Astrocyte of the cerebellum (primary cell): ENCODE measurements at regions not wholly inside any gene's neighbourhood (a gene's known extent, or its start where the extent isn't known, plus 50 kb on each side); places are given as distances from the start of the nearest gene placed in this dataset.
"Not testable (repeated sequence)": the region's sequence is repeated elsewhere in the genome, so short reads cannot be mapped to it uniquely, and the experiment has no call there.

Experiments
- DNase-seq: peaks from one replicate; pipeline ENCODE4 v3.0.0-alpha.2; 2011; ENCODE audit warnings: low read depth
- H3K4me3 ChIP-seq: 2 replicates; pipeline ENCODE4 v1.5.1; 2011; ENCODE audit warnings: mild to moderate bottlenecking, low read depth, low read length, moderate library complexity
- in situ Hi-C: cut with HindIII; loops from 2 replicates; pipeline ENCODE4 v1.10.0; 2017; ENCODE audit warnings: low sequenced_read_pairs
- TF ChIP-seq, protein P1 (sequence below): IDR thresholded peaks from 2 replicates; pipeline ENCODE4 v1.5.1; 2012; ENCODE audit warnings: low read length, low read depth, moderate library complexity, mild to moderate bottlenecking; ENCODE audit errors: missing control alignments

DNA sequence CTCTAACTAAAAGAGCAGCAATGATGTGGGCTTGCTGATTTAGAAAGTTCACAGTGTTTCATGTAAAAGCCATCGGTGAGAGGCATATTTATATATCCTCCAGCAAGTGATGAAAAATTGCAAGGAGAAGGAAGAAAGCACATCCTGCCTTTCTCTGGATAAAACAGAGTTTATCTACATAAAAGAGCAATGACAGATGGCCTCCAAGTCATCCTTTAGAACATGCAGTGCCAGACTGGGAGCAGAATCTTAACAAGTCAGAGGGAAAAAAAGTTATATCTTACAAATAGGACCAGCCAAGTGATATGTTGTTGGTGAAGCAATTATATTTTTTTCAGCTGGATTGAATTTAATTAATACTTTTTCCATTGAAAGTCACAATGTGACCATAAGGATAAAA is 253.8 kb upstream of the MGMT start:
- TF ChIP-seq, protein P1, sequence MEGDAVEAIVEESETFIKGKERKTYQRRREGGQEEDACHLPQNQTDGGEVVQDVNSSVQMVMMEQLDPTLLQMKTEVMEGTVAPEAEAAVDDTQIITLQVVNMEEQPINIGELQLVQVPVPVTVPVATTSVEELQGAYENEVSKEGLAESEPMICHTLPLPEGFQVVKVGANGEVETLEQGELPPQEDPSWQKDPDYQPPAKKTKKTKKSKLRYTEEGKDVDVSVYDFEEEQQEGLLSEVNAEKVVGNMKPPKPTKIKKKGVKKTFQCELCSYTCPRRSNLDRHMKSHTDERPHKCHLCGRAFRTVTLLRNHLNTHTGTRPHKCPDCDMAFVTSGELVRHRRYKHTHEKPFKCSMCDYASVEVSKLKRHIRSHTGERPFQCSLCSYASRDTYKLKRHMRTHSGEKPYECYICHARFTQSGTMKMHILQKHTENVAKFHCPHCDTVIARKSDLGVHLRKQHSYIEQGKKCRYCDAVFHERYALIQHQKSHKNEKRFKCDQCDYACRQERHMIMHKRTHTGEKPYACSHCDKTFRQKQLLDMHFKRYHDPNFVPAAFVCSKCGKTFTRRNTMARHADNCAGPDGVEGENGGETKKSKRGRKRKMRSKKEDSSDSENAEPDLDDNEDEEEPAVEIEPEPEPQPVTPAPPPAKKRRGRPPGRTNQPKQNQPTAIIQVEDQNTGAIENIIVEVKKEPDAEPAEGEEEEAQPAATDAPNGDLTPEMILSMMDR, result no peak
- H3K4me3 ChIP-seq, result no peak overlapping the region
- in situ Hi-C loops, result no loop called here
- DNase-seq, result no peak

DNA sequence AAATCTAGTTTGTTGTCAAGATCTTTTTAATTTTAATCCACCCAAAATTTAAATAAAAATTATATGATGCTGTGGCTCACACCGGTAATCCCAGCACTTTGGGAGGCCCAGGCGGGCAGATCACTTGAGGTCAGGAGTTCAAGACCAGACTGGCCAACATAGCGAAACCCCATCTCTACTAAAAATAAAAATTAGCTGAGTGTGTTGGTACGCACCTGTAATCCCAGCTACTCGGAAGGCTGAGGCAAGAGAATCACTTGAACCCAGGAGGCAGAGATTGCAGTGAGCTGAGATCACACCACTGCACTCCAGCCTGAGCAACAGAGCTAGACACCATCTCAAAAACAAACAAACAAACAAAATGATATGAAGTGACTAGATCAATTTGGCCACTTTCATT is 253.0 kb upstream of the MGMT start:
- DNase-seq, in situ Hi-C loops, H3K4me3 ChIP-seq: not testable (repeated sequence)

DNA sequence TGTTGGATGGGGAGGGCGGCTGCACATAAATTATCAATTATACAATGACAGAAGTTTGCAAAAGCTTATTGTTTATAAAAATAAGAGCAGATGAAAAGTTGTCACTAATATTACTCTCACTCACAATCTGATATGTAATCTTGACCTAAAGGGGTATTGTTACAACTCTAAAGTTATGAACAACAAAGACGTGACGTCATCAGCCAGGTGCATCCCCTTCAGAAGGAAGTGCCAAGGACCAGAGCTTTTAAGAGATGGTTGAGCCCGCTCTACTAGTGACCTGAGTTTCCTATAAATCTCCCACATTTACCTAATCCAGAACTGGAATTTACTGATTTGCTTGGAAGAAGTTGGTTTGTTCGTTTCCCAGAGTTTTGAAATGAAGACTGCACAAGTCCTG is 247.7 kb upstream of the MGMT start:
- no peak overlapping the region for H3K4me3 ChIP-seq
- DNase-seq, result no peak
- TF ChIP-seq, protein P1, result no peak
- in situ Hi-C loops, result no loop called here

DNA sequence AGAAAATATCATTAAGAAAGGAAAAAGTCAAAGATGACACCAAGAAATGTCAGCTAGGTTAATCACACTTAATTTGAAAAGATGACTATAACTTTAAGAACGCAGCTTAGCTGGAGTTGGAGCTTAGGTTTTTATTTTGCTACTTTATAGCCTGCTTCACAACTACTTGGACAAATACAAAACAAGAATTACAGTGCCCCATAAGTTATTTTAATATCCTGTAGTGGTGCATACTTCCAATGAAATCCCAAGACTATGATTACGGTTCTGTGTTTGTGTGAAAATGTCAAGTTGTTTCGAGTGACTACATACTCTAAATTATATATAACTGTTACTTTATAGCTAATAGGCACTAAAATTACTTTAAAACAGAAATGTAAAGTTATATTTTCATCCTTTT is 244.6 kb upstream of the MGMT start:
- H3K4me3 ChIP-seq, result no peak overlapping the region
- no peak for DNase-seq
- in situ Hi-C loops, result no loop called here
- TF ChIP-seq, protein P1, result no peak

DNA sequence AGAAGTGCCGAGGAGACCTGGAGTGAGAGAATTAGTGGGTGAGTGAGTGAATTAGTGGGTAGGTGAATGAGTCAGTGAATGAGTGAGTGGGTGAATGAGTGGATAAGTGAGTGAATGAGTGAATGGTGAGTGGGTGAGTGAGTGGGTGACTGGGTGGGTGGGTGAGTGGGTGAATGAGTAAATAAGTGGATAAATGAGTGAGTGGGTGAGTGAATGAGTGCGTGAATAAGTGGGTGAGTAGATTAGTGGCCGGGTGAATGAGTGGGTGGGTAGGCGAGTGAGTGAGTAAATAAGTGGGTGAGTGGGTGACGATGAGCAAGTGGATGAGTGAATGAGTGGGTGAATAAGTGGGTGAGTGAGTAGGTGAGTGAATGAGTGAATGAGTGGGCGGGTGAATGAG is 243.7 kb upstream of the MGMT start:
- no peak for DNase-seq
- TF ChIP-seq, protein P1, result no peak
- H3K4me3 ChIP-seq, result no peak overlapping the region
- in situ Hi-C loops, result no loop called here

DNA sequence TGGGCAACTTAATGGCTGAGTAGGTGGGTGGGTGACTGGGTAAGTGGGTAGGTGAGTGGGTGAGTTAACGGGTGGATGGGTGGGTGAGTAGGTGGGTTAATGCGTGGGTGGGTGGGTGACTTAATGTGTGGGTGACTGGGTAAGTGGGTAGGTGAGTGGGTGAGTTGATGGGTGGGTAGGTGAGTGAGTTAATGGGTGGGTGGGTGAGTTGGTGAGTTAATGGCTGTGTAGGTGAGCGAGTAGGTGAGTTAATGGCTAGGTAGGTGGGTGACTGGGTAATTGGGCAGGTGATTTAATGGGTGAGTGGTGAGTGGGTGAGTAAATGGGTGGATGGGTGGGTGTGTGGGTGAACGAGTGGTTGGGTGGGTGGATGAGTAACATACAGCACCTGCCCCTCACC is 243.0 kb upstream of the MGMT start:
- TF ChIP-seq, protein P1, result no peak
- in situ Hi-C loops, result no loop called here
- H3K4me3 ChIP-seq, result no peak overlapping the region
- no peak for DNase-seq

DNA sequence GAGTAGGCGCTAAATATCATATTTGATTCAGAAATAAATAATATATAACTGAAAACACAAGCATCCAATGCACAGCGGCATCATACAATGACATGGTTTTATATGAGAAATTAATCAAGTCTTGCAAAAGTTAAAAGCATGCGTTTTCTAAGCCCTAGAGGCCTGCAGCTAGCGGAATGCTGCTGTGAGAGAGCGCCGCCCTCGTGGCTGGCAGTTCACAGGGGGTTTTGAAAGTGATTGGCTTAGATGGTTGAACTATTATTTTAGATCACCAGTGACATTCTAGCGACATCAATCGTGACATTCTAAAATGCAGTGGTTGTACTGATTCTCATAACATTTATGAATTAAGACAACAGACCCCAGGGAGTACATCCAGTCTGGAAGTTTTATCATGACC is 235.2 kb upstream of the MGMT start:
- in situ Hi-C loops, result no loop called here
- no peak for DNase-seq
- TF ChIP-seq, protein P1, result no peak
- no peak overlapping the region for H3K4me3 ChIP-seq
